GM23338 (cell line): ENCODE measurements at regions not wholly inside any gene's neighbourhood (a gene's known extent, or its start where the extent isn't known, plus 50 kb on each side); places are given as distances from the start of the nearest gene placed in this dataset.

Experiments
- ATAC-seq: fragments of 200-7000 bp; cut with Tn5 transposase; 3 replicates; pipeline ENCODE4 v1.9.1; 2020
- DNase-seq: peaks from one replicate; pipeline ENCODE4 v3.0.0-alpha.2; 2015; ENCODE audit warnings: low spot score
- H2AFZ ChIP-seq: fragments of 200-600 bp; sonication (generic); 2 replicates; pipeline ENCODE4 v1.8.0; 2016; ENCODE audit warnings: antibody characterized with exemption, mild to moderate bottlenecking, moderate library complexity
- H3F3A ChIP-seq: fragments of 200-600 bp; sonication (generic); replicated peaks from 2 replicates; pipeline ENCODE4 v1.8.0; 2017; ENCODE audit warnings: antibody characterized with exemption, mixed run types, low read depth
- H3K27ac ChIP-seq: fragments of 200-600 bp; sonication (generic); 2 replicates; pipeline ENCODE4 v1.6.1; 2016; ENCODE audit warnings: low read depth
- H3K27me3 ChIP-seq: fragments of 200-600 bp; sonication (generic); 2 replicates; pipeline ENCODE4 v1.8.0; 2016; ENCODE audit warnings: mild to moderate bottlenecking, mixed run types, moderate library complexity; ENCODE audit not compliant: insufficient read depth
- H3K36me3 ChIP-seq: fragments of 200-600 bp; sonication (generic); 2 replicates; pipeline ENCODE4 v1.8.0; 2016; ENCODE audit warnings: mild to moderate bottlenecking; ENCODE audit not compliant: insufficient read depth
- H3K4me1 ChIP-seq: fragments of 200-600 bp; sonication (generic); 2 replicates; pipeline ENCODE4 v1.8.0; 2016; ENCODE audit warnings: mild to moderate bottlenecking, moderate library complexity; ENCODE audit not compliant: insufficient read depth
- H3K4me2 ChIP-seq: fragments of 200-600 bp; sonication (generic); 2 replicates; pipeline ENCODE4 v1.7.1; 2017; ENCODE audit warnings: mixed run types
- H3K4me3 ChIP-seq: fragments of 200-600 bp; sonication (generic); 2 replicates; pipeline ENCODE4 v1.6.1; 2016; ENCODE audit warnings: mixed run types
- H3K79me2 ChIP-seq: fragments of 200-600 bp; sonication (generic); replicated peaks from 2 replicates; pipeline ENCODE4 v1.8.0; 2017; ENCODE audit warnings: mild to moderate bottlenecking; ENCODE audit not compliant: insufficient read depth
- H3K9me2 ChIP-seq: fragments of 200-600 bp; sonication (generic); 2 replicates; pipeline ENCODE4 v1.8.0; 2017; ENCODE audit not compliant: insufficient read depth
- H4K20me1 ChIP-seq: fragments of 200-600 bp; sonication (generic); replicated peaks from 2 replicates; pipeline ENCODE4 v1.8.0; 2017; ENCODE audit warnings: mild to moderate bottlenecking; ENCODE audit not compliant: insufficient read depth
- H3K27ac Mint-ChIP-seq: 2 replicates; pipeline ENCODE4 v1.8.0; 2020; ENCODE audit warnings: inconsistent platforms, mild to moderate bottlenecking, moderate library complexity, mixed read lengths
- H3K27me3 Mint-ChIP-seq: 3 replicates; pipeline ENCODE4 v1.8.0; 2022; ENCODE audit warnings: low read depth, mild to moderate bottlenecking, moderate library complexity, mixed read lengths, inconsistent platforms; ENCODE audit not compliant: insufficient read depth, poor library complexity
- H3K36me3 Mint-ChIP-seq: 3 replicates; pipeline ENCODE4 v1.8.0; 2021; ENCODE audit warnings: low read depth, mild to moderate bottlenecking, inconsistent platforms, moderate library complexity, mixed read lengths
- H3K4me1 Mint-ChIP-seq: 3 replicates; pipeline ENCODE4 v1.8.0; 2020; ENCODE audit warnings: mild to moderate bottlenecking, inconsistent platforms, mixed read lengths
- H3K4me3 Mint-ChIP-seq: 3 replicates; pipeline ENCODE4 v1.8.0; 2021; ENCODE audit warnings: moderate library complexity, mild to moderate bottlenecking, inconsistent platforms, mixed read lengths
- H3K9me3 Mint-ChIP-seq: 3 replicates; pipeline ENCODE4 v1.8.0; 2020; ENCODE audit warnings: moderate library complexity, mild to moderate bottlenecking, inconsistent platforms, mixed read lengths
- CREB1 ChIP-seq: fragments of 250-450 bp; sonication (Bioruptor Pico); IDR thresholded peaks from 2 replicates; pipeline ENCODE4 v1.5.0; 2020; ENCODE audit warnings: low read depth, mild to moderate bottlenecking, moderate library complexity
- CTCF ChIP-seq, 2 experiments: fragments of 200-600 bp in 1 of 2; sonication (generic) in 1 of 2; conservative IDR thresholded peaks; 2 replicates each; pipeline versions ENCODE4 v1.5.1 to v1.6.1; 2016 to 2017; ENCODE audit warnings: antibody characterized with exemption in 2 of 2, low read depth in 2 of 2, mild to moderate bottlenecking in 2 of 2, moderate library complexity in 1 of 2
- ETS1 ChIP-seq: IDR thresholded peaks from 2 replicates; pipeline ENCODE4 v1.6.1; 2016; ENCODE audit warnings: antibody characterized with exemption
- EZH2 ChIP-seq: fragments of 200-600 bp; sonication (generic); IDR thresholded peaks from one replicate; pipeline ENCODE4 v1.8.0; 2017; ENCODE audit warnings: antibody characterized with exemption, mild to moderate bottlenecking, low read depth; ENCODE audit not compliant: unreplicated experiment
- EZH2phosphoT487 ChIP-seq: fragments of 200-600 bp; sonication (generic); IDR thresholded peaks from one replicate; pipeline ENCODE4 v1.8.1; 2018; ENCODE audit warnings: antibody characterized with exemption; ENCODE audit not compliant: unreplicated experiment
- NANOG ChIP-seq: IDR thresholded peaks from 2 replicates; pipeline ENCODE4 v1.6.1; 2016; ENCODE audit warnings: antibody characterized with exemption, borderline replicate concordance
- REST ChIP-seq: IDR thresholded peaks from one replicate; pipeline ENCODE4 v1.6.1; 2018; ENCODE audit warnings: antibody characterized with exemption; ENCODE audit not compliant: unreplicated experiment
- ZNF331 ChIP-seq: fragments of 250-450 bp; sonication (Bioruptor Pico); IDR thresholded peaks from 2 replicates; pipeline ENCODE4 v1.5.0; 2020; ENCODE audit warnings: low read depth, mild to moderate bottlenecking, moderate library complexity

- no peak for TF ChIP-seq ZNF331
- TF ChIP-seq NANOG: no peak
- no peak for TF ChIP-seq CTCF (conservative IDR thresholded peaks at IDR 0.05; ENCODE audit: low read depth in 2 of 2)
- TF ChIP-seq ETS1: no peak
- TF ChIP-seq CREB1 (CRISPR knock-in tag): no peak
- TF ChIP-seq EZH2: no peak
Observed at GRCh38 chr9:79011461-79011860, 560.3 kb upstream of the TLE4 start (continued).

- Mint-ChIP-seq H3K4me3 (no peak overlapping the region), H3K36me3 (no peaks in the 10 kb centered on the region), H3K27me3 (no peaks in the 10 kb centered on the region), H3K27ac (no peak overlapping the region), H3K9me3 (no peaks in the 10 kb centered on the region; the same call in 2 of the 3 replicates), H3K4me1 (peaks cover 11% of the 10 kb centered on the region; the same call in 2 of the 3 replicates)
- Histone ChIP-seq H4K20me1 (no peaks in the 10 kb centered on the region), H2AFZ (no peak overlapping the region), H3K4me2 (no peak overlapping the region), H3K27me3 (no peaks in the 10 kb centered on the region), H3K79me2 (no peaks in the 10 kb centered on the region), H3K4me1 (no peaks in the 10 kb centered on the region; the same call in 1 of the 2 replicates), H3K36me3 (no peaks in the 10 kb centered on the region), H3K9me2 (peaks cover 4% of the 10 kb centered on the region; the same call in 1 of the 2 replicates), H3K4me3 (no peak overlapping the region), H3F3A (no peaks in the 10 kb centered on the region), H3K27ac (no peak overlapping the region)
- DNase-seq: peak; percentile 14
- TF ChIP-seq CREB1 (CRISPR knock-in tag): no peak
- no peak for TF ChIP-seq ZNF331
- TF ChIP-seq EZH2phosphoT487: no peak
- no peak for TF ChIP-seq REST
- no peak for TF ChIP-seq ETS1
- no peak for TF ChIP-seq NANOG
- TF ChIP-seq EZH2: no peak
- no peak for ATAC-seq
Observed at GRCh38 chr9:79012561-79012960, 559.2 kb upstream of the TLE4 start.
